Hematopoietic multipotent progenitor cell (in vitro differentiated cells): ENCODE measurements at regions not wholly inside any gene's neighbourhood (a gene's known extent, or its start where the extent isn't known, plus 50 kb on each side); places are given as distances from the start of the nearest gene placed in this dataset.
A peak's percentile ranks its signal among the peaks of the same experiment; 100 is the strongest.
"Not testable (repeated sequence)": the region's sequence is repeated elsewhere in the genome, so short reads cannot be mapped to it uniquely, and the experiment has no call there.

Experiments
- DNase-seq, 3 donors: peaks; one replicate each; pipeline ENCODE4 v3.0.0-alpha.2; 2011 to 2015; ENCODE audit warnings: low read depth in 2 of 3, low spot score in 2 of 3

- no peak for DNase-seq
Measured at GRCh38 chr6:144392536-144392935, 107.4 kb downstream of the UTRN start.

- DNase-seq, result no peak
Measured at GRCh38 chr6:144394210-144394609, 109.1 kb downstream of the UTRN start.

- DNase-seq, result no peak
Measured at GRCh38 chr6:144395014-144395413, 109.9 kb downstream of the UTRN start.

GRCh38 chr6:144395826-144396225 lies 110.7 kb downstream of the UTRN start:
- DNase-seq, result no peak

GRCh38 chr6:144397141-144397540 lies 112.0 kb downstream of the UTRN start:
- DNase-seq, result no peak

- no peak for DNase-seq
Measured at GRCh38 chr6:144400321-144400720, 115.2 kb downstream of the UTRN start.

- DNase-seq, result no peak
Measured at GRCh38 chr6:144401736-144402733, 116.9 kb downstream of the UTRN start.

- DNase-seq, result no peak
Measured at GRCh38 chr6:144402750-144403149, 117.6 kb downstream of the UTRN start.

GRCh38 chr6:144405163-144405562 lies 120.0 kb downstream of the UTRN start:
- DNase-seq, result no peak

- no peak for DNase-seq
Measured at GRCh38 chr6:144406796-144407195, 121.7 kb downstream of the UTRN start.

GRCh38 chr6:144408161-144408560 lies 123.0 kb downstream of the UTRN start:
- DNase-seq, result no peak

GRCh38 chr6:144410059-144410458 lies 124.9 kb downstream of the UTRN start:
- DNase-seq, result no peak

GRCh38 chr6:144410574-144410973 lies 125.4 kb downstream of the UTRN start:
- not testable (repeated sequence) for DNase-seq

GRCh38 chr6:144411531-144412165 lies 126.5 kb downstream of the UTRN start:
- peak in 1 of 3 donors; percentile 15 for DNase-seq

GRCh38 chr6:144413418-144413817 lies 128.3 kb downstream of the UTRN start:
- DNase-seq, result no peak

GRCh38 chr6:144415014-144415413 lies 129.9 kb downstream of the UTRN start:
- no peak for DNase-seq

GRCh38 chr6:144415835-144416237 lies 130.7 kb downstream of the UTRN start:
- no peak for DNase-seq

- no peak for DNase-seq
Measured at GRCh38 chr6:144416244-144416643, 131.1 kb downstream of the UTRN start.

- DNase-seq, result no peak
Measured at GRCh38 chr6:144416773-144417172, 131.6 kb downstream of the UTRN start.

- no peak for DNase-seq
Measured at GRCh38 chr6:144417681-144418080, 132.5 kb downstream of the UTRN start.

GRCh38 chr6:144418959-144419545 lies 133.9 kb downstream of the UTRN start:
- DNase-seq, result no peak

GRCh38 chr6:144423167-144423566 lies 138.0 kb downstream of the UTRN start:
- DNase-seq, result no peak
